HUES48 (cell line): ENCODE measurements at regions not wholly inside any gene's neighbourhood (a gene's known extent, or its start where the extent isn't known, plus 50 kb on each side); places are given as distances from the start of the nearest gene placed in this dataset.

Experiments used
- H3K27ac ChIP-seq: one replicate; pipeline ENCODE4 v1.7.0; 2013; ENCODE audit warnings: low read depth, low read length, inconsistent platforms
- H3K27me3 ChIP-seq: 2 replicates; pipeline ENCODE4 v1.6.1; 2013; ENCODE audit warnings: mild to moderate bottlenecking, low read length; ENCODE audit not compliant: control insufficient read depth, insufficient read depth
- H3K36me3 ChIP-seq: 2 replicates; pipeline ENCODE4 v1.6.1; 2013; ENCODE audit warnings: low read length; ENCODE audit not compliant: control insufficient read depth, insufficient read depth
- H3K4me1 ChIP-seq: 2 replicates; pipeline ENCODE4 v1.6.1; 2013; ENCODE audit warnings: mild to moderate bottlenecking, low read length; ENCODE audit not compliant: control insufficient read depth, insufficient read depth
- H3K4me3 ChIP-seq: 2 replicates; pipeline ENCODE4 v1.5.1; 2013; ENCODE audit warnings: mild to moderate bottlenecking, low read depth, low read length
- H3K9ac ChIP-seq: 2 replicates; pipeline ENCODE4 v1.6.1; 2013; ENCODE audit warnings: mild to moderate bottlenecking, low read depth, low read length, moderate library complexity
- H3K9me3 ChIP-seq: 2 replicates; pipeline ENCODE4 v1.6.1; 2013; ENCODE audit warnings: low read length; ENCODE audit not compliant: control insufficient read depth, insufficient read depth

DNA sequence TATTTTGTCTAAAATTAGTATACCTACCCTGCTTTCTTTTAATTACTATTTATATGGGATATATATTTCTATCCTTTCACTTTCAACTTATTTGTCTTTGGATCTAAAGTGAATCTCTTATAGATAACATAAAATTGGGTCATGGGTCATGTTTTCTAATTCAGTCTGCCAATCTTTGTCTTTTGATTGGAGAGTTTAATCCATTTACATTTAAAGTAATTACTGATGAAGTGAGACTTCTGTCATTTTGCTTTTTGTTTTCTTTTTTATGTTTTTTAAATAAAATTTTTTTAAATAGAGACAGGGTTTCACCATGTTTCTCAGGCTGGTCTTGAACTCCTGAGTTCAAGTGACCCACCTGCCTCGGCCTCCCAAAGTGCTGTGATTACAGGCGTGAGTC is 50.5 kb upstream of the PRDM1 start:
- H3K4me1 ChIP-seq = no peaks in the 10 kb centered on the region
- no peaks in the 10 kb centered on the region for H3K27me3 ChIP-seq
- H3K9me3 ChIP-seq = peaks cover 7% of the 10 kb centered on the region; the same call in 1 of the 2 replicates
- H3K4me3 ChIP-seq = no peak overlapping the region
- H3K27ac ChIP-seq = no peak overlapping the region
- no peak overlapping the region for H3K9ac ChIP-seq
- H3K36me3 ChIP-seq = no peaks in the 10 kb centered on the region

DNA sequence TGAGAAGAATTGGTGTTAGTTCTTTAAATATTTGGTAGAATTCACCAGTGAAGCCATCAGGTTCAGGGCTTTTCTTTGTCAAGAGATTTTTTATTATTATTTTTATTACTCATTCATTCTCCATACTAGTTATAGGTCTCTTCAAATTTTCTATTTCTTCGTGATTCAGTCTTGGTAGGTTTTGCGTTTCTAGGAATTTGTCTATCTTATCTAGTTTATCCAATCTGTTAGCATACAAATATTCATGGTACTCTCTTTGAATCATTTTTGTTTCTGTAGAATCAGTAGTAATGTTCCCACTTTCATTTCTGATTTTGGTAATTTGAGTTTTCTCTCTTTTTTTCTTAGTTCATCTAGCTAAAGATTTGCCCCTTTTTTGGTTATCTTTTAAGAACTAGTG is 52.3 kb upstream of the PRDM1 start:
- Histone ChIP-seq H3K27ac (no peak overlapping the region), H3K9ac (no peak overlapping the region), H3K4me3 (no peak overlapping the region), H3K27me3 (no peaks in the 10 kb centered on the region), H3K9me3 (peaks cover 7% of the 10 kb centered on the region; the same call in 1 of the 2 replicates), H3K4me1 (no peaks in the 10 kb centered on the region), H3K36me3 (no peaks in the 10 kb centered on the region)

DNA sequence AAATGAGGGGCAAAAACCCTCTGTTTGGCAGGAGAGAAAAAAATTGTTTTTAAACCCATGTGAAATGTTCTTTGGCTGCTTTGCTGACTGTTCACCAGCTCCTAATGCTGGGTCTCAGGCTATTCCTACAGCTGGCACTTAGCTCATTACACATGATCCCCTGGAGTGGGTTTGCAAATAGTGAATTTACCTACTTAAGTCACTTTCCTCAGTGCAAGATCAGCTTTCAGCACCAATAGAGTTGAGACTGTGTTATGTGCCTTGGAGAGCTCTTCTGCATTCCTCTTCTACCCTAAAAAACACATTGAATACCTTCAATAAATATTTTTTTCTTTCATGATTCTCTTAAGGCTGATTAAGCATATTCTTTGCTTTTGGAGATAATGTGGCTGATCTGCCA is 58.4 kb upstream of the PRDM1 start:
- Histone ChIP-seq H3K27ac (no peak overlapping the region), H3K4me3 (no peak overlapping the region), H3K4me1 (peaks cover 14% of the 10 kb centered on the region)

GRCh38 chr6:106026748-106027715 is 59.1 kb upstream of the PRDM1 start:
- Histone ChIP-seq H3K9ac (no peak overlapping the region), H3K36me3 (no peaks in the 10 kb centered on the region), H3K27me3 (no peaks in the 10 kb centered on the region), H3K4me1 (peaks cover 14% of the 10 kb centered on the region), H3K9me3 (no peaks in the 10 kb centered on the region), H3K4me3 (no peak overlapping the region), H3K27ac (no peak overlapping the region)

More for the DNA sequence above, 58.4 kb upstream of the PRDM1 start:
- no peaks in the 10 kb centered on the region for H3K27me3 ChIP-seq
- H3K9ac ChIP-seq = no peak overlapping the region
- no peaks in the 10 kb centered on the region for H3K9me3 ChIP-seq
- H3K36me3 ChIP-seq = no peaks in the 10 kb centered on the region

- Histone ChIP-seq H3K9me3 (no peaks in the 10 kb centered on the region), H3K9ac (no peak overlapping the region)
These were observed 60.5 kb upstream of the PRDM1 start for GRCh38 chr6:106025655-106026054.

GRCh38 chr6:106022801-106023200 is 63.3 kb upstream of the PRDM1 start:
- Histone ChIP-seq H3K4me3 (no peak overlapping the region), H3K9me3 (no peaks in the 10 kb centered on the region), H3K9ac (no peak overlapping the region), H3K27ac (no peak overlapping the region), H3K27me3 (no peaks in the 10 kb centered on the region), H3K4me1 (peaks cover 12% of the 10 kb centered on the region), H3K36me3 (no peaks in the 10 kb centered on the region)

More at GRCh38 chr6:106025655-106026054, 60.5 kb upstream of the PRDM1 start:
- no peaks in the 10 kb centered on the region for H3K27me3 ChIP-seq
- peaks cover 14% of the 10 kb centered on the region for H3K4me1 ChIP-seq
- no peaks in the 10 kb centered on the region for H3K36me3 ChIP-seq
- H3K27ac ChIP-seq = no peak overlapping the region
- no peak overlapping the region for H3K4me3 ChIP-seq

- Histone ChIP-seq H3K27me3 (no peaks in the 10 kb centered on the region), H3K4me1 (peaks cover 18% of the 10 kb centered on the region), H3K27ac (no peak overlapping the region), H3K9ac (no peak overlapping the region), H3K36me3 (no peaks in the 10 kb centered on the region), H3K4me3 (no peak overlapping the region), H3K9me3 (no peaks in the 10 kb centered on the region)
These were observed 68.7 kb upstream of the PRDM1 start for GRCh38 chr6:106017454-106017853.

DNA sequence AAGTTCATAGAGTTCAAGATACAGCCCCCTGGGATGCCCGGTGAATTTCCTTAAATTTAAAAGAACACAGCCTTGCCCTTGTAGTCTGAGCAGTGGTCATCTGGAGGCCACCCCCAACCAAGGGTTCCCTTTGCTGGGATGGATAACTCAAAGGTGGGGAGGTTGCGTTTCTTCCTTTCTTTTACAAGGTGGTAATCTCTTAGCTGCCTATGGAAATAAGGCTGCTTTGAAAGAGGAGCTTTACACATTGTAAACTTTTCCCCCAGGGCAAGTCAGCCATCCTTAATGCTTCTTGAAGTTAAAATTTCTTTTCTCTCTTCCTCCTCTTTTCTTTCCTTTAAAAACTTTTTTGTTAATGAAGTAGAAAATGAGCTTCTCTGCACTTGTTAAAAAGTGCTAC is 71.2 kb upstream of the PRDM1 start:
- Histone ChIP-seq H3K36me3 (no peaks in the 10 kb centered on the region), H3K27ac (peak overlapping the region; percentile 61), H3K27me3 (no peaks in the 10 kb centered on the region), H3K4me1 (peaks cover 18% of the 10 kb centered on the region), H3K4me3 (peak overlapping the region; percentile 42; the same call in 1 of the 2 replicates), H3K9ac (no peak overlapping the region), H3K9me3 (no peaks in the 10 kb centered on the region)

GRCh38 chr6:106011476-106011875 is 74.7 kb upstream of the PRDM1 start:
- no peaks in the 10 kb centered on the region for H3K36me3 ChIP-seq
- peaks cover 19% of the 10 kb centered on the region for H3K4me1 ChIP-seq
- H3K4me3 ChIP-seq = no peak overlapping the region
- no peaks in the 10 kb centered on the region for H3K27me3 ChIP-seq
- H3K9ac ChIP-seq = no peak overlapping the region
- no peaks in the 10 kb centered on the region for H3K9me3 ChIP-seq
- no peak overlapping the region for H3K27ac ChIP-seq

DNA sequence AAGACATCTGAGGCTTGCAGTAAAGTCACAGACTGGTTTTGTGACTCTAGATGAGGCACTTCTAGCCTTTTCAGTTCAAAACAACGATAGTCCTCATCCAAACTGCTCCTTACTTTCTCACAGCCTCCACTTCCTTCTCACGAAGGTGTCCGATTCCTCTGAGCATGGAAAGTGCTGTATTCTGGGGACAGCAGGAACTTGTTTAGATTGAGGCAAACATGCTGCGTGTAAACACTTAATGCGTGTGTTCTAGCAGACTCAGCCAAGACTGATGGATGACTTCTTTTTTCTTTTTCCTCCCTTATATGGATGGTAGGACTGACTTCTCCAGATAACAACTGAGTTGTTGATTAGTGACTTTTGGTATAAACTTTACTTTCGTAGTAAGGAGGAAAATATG is 80.2 kb upstream of the PRDM1 start:
- Histone ChIP-seq H3K27me3 (peaks cover 14% of the 10 kb centered on the region; the same call in 1 of the 2 replicates), H3K9me3 (no peaks in the 10 kb centered on the region), H3K4me3 (no peak overlapping the region), H3K36me3 (no peaks in the 10 kb centered on the region), H3K27ac (peak overlapping the region; percentile 71), H3K4me1 (peaks cover 56% of the 10 kb centered on the region), H3K9ac (no peak overlapping the region)

- H3K27ac ChIP-seq = peak overlapping the region; percentile 71
- H3K36me3 ChIP-seq = no peaks in the 10 kb centered on the region
- H3K9me3 ChIP-seq = no peaks in the 10 kb centered on the region
- peaks cover 14% of the 10 kb centered on the region; the same call in 1 of the 2 replicates for H3K27me3 ChIP-seq
- H3K9ac ChIP-seq = no peak overlapping the region
- peaks cover 56% of the 10 kb centered on the region for H3K4me1 ChIP-seq
- 0 out of 2 replicates have a peak overlapping the region, but pooled peaks have one; percentile 7 for H3K4me3 ChIP-seq
These were observed 81.1 kb upstream of the PRDM1 start for GRCh38 chr6:106005013-106005412.
